Cardiac fibroblast (primary cell): ENCODE measurements at regions not wholly inside any gene's neighbourhood (a gene's known extent, or its start where the extent isn't known, plus 50 kb on each side); places are given as distances from the start of the nearest gene placed in this dataset.
"Not testable (repeated sequence)": the region's sequence is repeated elsewhere in the genome, so short reads cannot be mapped to it uniquely, and the experiment has no call there.

Experiments
- DNase-seq, 2 donors: peaks; one replicate each; pipeline versions ENCODE4 v3.0.0 to v3.0.0-alpha.2; 2010; ENCODE audit warnings: low read depth in 2 of 2
- H3K4me3 ChIP-seq, 2 donors: replicated peaks in 1 of 2; 1 replicate in 1 of 2; 2 replicates in 1 of 2; pipeline ENCODE4 v1.5.1; 2011; ENCODE audit warnings: low read depth in 2 of 2, low read length in 2 of 2, mild to moderate bottlenecking in 2 of 2, moderate library complexity in 1 of 2
- TF ChIP-seq, protein P1 (sequence below): IDR thresholded peaks from one replicate; pipeline ENCODE4 v1.5.1; 2011; ENCODE audit warnings: low read depth, mild to moderate bottlenecking, low read length, inconsistent platforms

DNA sequence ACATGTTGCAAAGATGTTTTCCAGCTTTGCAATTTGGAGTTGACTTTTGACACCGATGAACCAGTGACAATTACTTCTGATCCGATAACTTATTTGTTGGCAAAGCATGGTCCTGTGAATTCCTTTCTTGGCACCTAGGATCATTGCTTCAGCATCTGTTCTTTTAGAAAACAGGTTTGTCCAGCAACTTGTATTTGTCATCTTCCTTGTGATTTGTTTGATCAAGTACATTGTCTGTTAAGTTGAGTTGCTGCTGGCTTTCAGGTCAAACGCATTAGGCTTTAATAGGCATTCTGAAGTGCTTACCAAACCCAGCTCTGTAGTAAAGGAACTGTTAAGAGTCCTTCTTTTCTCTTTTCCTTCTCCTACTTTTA lies 192.4 kb upstream of the ZNF217 start:
- H3K4me3 ChIP-seq: no peak overlapping the region
- TF ChIP-seq, protein P1, sequence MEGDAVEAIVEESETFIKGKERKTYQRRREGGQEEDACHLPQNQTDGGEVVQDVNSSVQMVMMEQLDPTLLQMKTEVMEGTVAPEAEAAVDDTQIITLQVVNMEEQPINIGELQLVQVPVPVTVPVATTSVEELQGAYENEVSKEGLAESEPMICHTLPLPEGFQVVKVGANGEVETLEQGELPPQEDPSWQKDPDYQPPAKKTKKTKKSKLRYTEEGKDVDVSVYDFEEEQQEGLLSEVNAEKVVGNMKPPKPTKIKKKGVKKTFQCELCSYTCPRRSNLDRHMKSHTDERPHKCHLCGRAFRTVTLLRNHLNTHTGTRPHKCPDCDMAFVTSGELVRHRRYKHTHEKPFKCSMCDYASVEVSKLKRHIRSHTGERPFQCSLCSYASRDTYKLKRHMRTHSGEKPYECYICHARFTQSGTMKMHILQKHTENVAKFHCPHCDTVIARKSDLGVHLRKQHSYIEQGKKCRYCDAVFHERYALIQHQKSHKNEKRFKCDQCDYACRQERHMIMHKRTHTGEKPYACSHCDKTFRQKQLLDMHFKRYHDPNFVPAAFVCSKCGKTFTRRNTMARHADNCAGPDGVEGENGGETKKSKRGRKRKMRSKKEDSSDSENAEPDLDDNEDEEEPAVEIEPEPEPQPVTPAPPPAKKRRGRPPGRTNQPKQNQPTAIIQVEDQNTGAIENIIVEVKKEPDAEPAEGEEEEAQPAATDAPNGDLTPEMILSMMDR: no peak
- DNase-seq: no peak

DNA sequence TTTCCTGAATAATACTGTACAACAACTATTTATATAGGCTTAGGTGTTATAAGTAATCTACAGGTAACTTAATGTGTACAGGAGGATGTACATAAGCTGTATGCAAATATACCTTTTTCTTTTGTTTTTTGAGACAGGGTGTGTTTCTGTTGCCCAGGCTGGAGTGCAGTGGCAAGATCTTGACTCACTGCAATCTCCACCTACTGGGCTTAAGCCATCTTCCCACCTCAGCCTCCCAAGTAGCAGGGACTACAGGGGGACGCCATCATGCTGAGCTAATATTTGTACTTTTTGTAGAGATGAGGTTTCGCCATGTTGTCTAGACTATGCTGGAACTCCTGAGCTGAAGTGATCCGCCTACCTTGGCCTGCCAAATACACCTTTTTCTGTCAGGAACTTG lies 191.7 kb upstream of the ZNF217 start:
- TF ChIP-seq, protein P1: no peak
- H3K4me3 ChIP-seq: no peak overlapping the region
- no peak for DNase-seq

DNA sequence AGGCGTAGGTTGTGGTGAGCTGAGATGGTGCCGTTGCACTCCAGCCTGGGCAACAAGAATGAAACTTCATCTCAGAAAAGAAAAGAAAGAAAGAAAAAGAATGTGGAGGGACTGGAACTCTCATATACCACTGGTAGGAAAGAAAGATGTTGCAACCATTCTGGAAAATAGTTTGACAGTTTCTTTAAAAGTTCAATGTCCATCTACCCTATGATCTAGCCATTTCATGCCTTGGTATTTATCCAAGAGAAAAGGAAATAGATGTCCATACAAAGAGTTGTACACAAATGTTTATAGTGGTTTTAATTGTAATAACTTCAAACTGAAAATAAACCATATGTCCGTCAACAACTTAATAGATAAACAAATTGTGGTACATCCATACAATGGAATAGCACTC lies 190.1 kb upstream of the ZNF217 start:
- no peak overlapping the region for H3K4me3 ChIP-seq
- no peak for DNase-seq
- TF ChIP-seq, protein P1: no peak

DNA sequence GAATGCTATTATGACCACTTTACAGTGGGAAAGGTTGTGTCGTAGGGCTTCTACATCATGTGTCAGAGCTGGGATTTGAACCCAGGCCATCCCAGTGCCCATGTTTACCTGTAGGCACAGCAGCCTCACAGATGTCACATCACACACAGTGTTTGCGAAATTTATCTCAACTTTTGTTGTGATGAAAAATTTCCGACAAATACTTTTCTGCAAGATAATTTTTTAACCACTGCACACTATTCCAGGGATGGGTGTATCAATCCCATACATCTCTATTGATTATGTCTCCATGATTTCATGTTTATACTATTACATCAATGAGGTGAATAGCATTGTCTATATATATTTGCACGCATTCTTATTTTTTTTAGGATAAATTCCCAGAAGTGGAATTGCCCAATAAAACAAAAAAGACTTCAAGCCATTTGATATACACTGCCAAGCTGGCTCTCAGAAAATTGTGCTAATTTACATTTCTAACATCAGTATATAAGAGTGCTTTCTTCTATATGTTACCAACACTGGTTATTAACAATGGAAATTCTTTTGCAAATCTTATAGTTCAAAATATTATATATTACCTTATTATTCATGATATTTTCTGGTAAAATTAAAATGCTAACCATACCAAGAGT lies 189.1 kb upstream of the ZNF217 start:
- TF ChIP-seq, protein P1: no peak
- DNase-seq: no peak
- H3K4me3 ChIP-seq: no peak overlapping the region

DNA sequence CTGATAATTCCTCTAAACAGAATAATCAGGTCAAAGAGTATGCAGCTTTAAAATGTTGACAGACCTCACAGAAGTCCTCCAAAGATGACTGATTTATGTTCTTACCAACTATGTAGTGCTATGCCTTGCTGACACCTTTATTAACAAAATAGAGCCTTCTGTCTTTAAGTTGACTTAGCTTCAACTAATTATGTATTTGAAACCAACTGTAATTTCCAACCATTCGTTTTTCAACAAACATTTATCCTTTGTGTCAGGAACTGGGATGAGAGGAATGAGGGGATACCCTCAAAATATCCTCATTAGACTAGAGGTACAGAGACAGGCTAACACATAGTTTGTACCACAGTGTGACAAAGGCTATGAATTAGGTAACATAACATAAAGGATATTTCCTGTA lies 186.2 kb upstream of the ZNF217 start:
- no peak overlapping the region for H3K4me3 ChIP-seq
- TF ChIP-seq, protein P1: no peak
- DNase-seq: no peak

DNA sequence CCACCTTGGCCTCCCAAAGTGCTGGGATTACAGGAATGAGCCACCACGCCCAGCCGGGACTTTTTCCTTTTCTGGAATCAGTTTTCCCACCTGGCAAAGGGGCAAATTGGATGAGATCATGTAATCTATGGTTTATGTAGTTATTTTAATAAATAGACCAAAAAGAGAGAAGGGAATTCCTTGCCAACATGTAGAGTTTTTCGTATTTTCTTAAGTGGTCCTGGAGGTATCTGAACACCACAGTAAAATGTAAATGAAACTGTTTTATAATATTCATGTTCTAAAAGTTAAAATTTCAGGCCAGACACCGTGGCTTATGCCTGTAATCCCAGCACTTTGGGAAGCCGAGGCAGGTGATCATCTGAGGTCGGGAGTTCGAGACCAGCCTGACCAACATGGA lies 185.1 kb upstream of the ZNF217 start:
- no peak for DNase-seq
- TF ChIP-seq, protein P1: no peak
- H3K4me3 ChIP-seq: no peak overlapping the region

DNA sequence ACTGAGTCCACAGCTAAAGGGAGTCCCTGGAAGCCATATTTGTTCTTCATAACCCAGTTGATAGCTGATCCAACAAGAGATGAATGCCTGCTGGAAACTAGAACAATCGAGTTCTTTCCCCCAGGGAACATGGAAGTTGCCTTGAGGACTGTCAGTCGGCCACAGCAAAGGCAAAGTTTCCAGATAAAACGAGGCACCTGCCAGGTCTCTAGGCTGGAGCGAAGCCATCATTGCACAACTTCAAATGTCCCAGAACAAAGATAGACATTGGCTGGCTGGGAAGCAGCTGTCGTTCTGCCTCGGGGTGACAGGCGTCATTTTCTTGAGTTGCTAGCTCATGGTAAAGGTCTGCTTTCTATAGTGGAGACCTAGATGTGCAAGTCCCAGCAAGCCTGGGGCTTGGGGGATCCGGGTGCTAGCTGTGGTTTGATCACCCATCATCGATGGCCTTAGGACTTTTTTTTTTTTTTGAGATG lies 184.4 kb upstream of the ZNF217 start:
- TF ChIP-seq, protein P1: no peak
- H3K4me3 ChIP-seq: no peak overlapping the region
- DNase-seq: no peak

DNA sequence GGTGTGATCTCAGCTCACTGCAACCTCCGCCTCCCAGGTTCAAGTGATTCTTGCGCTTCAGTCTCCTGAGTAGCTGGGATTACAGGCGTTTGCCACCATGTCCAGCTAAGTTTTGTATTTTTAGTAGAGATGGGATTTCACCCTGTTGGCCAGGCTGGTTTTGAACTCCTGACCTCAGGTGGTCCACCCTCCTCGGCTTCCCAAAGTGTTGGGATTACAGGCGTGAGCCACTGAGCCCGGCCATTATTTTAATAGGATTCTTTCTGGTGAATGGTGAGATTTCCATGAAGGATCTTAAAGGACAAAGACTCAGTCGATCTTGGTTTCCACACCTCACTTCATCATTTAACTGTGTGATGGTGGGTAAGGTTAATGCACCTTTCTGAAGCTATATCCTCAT lies 183.8 kb upstream of the ZNF217 start:
- H3K4me3 ChIP-seq, DNase-seq: not testable (repeated sequence)
